Astrocyte of the spinal cord (primary cell): ENCODE measurements at regions not wholly inside any gene's neighbourhood (a gene's known extent, or its start where the extent isn't known, plus 50 kb on each side); places are given as distances from the start of the nearest gene placed in this dataset.

Source experiments
- DNase-seq: peaks from one replicate; pipeline ENCODE4 v3.0.0; 2011; ENCODE audit warnings: low read depth, low spot score
- H3K4me3 ChIP-seq: 2 replicates; pipeline ENCODE4 v1.5.1; 2011; ENCODE audit warnings: low read depth, mild to moderate bottlenecking, low read length, moderate library complexity
- in situ Hi-C: cut with HindIII; loops from 2 replicates; pipeline ENCODE4 v1.10.0; 2017; ENCODE audit warnings: low sequenced_read_pairs
- TF ChIP-seq, protein P1 (sequence below): IDR thresholded peaks from 2 replicates; pipeline ENCODE4 v1.5.1; 2012; ENCODE audit warnings: low read depth, mild to moderate bottlenecking, low read length, inconsistent platforms

DNA sequence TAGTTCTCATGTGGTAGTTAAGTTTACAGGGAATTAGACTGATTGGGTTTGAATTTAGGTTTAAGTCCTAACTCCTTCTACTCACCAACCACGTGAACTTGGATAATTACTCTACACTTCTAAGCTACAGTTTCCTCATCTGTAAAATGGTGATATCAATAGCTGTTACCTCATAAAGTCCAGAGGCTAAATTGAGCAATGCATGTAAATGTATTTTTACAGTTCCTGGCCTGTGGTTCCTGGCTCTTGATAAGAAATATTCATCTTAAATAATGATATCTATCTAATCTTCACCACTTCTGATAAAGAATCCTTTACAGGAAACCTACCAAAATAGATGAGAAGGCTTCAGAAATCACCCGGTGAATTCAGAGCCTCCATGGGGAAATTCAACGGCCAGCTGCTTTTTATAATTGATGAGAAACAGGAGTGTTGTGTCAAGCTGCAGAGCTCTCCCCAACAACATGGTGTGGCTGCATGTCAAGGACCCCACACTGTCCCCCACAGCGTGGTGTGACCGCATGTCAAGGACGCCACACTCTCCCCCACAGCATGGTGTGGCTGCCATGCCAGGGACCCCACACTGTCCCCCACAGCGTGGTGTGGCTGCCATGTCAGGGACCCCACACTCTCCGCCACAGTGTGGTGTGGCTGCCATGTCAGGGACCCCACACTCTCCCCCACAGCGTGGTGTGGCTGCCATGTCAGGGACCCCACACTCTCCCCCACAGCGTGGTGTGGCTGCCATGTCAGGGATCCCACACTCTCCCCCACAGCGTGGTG is 80.8 kb upstream of the PEX5L start:
- no peak overlapping the region for H3K4me3 ChIP-seq
- TF ChIP-seq, protein P1, sequence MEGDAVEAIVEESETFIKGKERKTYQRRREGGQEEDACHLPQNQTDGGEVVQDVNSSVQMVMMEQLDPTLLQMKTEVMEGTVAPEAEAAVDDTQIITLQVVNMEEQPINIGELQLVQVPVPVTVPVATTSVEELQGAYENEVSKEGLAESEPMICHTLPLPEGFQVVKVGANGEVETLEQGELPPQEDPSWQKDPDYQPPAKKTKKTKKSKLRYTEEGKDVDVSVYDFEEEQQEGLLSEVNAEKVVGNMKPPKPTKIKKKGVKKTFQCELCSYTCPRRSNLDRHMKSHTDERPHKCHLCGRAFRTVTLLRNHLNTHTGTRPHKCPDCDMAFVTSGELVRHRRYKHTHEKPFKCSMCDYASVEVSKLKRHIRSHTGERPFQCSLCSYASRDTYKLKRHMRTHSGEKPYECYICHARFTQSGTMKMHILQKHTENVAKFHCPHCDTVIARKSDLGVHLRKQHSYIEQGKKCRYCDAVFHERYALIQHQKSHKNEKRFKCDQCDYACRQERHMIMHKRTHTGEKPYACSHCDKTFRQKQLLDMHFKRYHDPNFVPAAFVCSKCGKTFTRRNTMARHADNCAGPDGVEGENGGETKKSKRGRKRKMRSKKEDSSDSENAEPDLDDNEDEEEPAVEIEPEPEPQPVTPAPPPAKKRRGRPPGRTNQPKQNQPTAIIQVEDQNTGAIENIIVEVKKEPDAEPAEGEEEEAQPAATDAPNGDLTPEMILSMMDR: no peak
- in situ Hi-C loops: no loop called here
- DNase-seq: no peak

DNA sequence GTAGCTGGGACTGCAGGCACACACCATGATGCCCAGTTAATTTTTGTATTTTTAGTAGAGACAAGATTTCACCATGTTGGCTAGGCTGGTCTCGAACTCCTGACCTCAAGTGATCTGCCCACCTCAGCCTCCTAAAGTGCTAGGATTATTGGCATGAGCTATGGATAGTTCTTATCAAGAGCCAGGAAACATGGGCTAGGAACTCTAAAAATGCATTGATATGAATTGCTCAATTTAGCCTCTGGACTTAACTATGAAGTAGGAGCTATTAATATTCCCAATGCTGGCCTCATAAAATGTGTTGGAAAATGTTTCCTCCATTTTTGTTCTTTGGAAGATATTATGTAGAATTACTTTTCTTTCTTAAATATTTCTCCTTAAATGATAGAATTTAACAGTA is 82.8 kb upstream of the PEX5L start:
- in situ Hi-C loops: no loop called here
- H3K4me3 ChIP-seq: no peak overlapping the region

DNA sequence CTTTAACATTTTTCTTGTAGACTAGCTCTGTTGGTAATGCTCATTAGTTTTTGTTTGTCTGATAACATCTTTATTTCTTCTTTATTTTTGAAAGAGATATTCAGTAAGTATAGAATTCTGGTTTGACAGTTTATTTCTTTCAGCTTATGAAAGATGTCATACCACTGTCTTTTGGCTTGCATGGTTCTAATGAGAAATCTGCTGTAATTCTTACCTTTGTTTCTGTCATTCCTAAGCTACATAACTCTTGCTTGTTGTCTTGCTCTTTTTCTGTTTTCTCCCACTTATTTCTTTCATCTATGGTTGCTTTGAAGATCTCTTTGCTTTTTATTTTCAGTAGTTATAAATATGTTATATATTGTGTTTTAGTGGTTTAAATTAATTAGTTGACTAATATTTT is 87.2 kb upstream of the PEX5L start:
- TF ChIP-seq, protein P1: no peak
- no peak overlapping the region for H3K4me3 ChIP-seq
- DNase-seq: no peak
- in situ Hi-C loops: no loop called here

More for the DNA sequence above, 82.8 kb upstream of the PEX5L start:
- TF ChIP-seq, protein P1: no peak
- no peak for DNase-seq

DNA sequence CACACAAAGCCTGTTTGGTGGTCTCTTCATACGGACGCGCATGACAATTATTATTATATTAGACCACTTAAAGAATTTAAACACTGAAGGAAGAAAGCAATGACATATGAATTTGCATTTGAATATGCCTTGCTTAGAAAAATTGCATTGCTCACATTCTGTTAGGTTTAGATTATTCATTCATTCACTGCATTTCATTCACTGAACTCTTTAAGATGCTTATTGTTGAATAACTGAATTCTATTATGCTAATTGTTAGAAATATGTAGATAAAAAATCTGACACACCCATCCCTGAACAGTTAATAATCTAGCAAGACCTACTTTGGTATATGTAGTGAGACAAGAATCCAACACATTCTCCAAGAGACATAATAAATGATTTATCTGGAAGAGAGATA is 94.4 kb upstream of the PEX5L start:
- no peak overlapping the region for H3K4me3 ChIP-seq
- DNase-seq: no peak
- in situ Hi-C loops: no loop called here
- TF ChIP-seq, protein P1: no peak

DNA sequence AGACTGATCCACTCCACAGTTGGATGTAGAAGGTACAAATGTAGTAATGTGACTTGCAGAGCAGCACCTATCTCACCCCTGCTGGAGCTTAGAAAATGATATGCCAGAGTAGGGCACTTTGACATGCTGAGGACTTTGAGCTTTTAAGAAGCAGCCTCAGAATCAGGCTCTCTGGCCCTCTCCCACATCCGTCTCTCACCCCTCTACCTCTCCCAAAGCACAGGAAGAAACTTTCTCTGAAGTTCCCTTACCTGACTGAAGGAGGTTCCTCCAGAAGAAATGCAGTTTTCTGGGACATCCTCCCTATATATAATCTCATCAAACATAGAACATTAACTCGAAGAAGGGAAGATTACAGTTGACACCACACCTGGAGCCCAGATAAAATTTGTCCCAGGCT is 98.4 kb upstream of the PEX5L start:
- TF ChIP-seq, protein P1: no peak
- no peak for DNase-seq
- no peak overlapping the region for H3K4me3 ChIP-seq
- in situ Hi-C loops: no loop called here

DNA sequence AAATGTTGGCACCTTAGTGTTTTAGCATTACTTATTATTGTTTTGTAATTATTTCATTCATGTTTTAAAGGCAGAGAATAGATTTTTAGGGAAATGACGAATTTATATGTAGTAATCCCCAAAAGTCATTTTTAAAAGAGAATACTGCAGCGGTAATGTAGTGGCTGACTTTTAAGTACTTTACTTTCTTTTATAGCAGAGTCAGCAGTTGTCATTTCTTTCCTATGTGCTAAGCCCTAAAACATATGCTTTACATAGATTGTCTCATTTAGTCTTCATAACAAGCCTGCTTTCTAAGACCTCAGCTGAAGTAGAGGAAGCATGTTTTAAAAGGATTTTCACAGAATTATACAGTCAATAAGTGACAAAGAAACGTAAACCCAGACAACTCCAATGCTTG is 102.1 kb upstream of the PEX5L start:
- in situ Hi-C loops: no loop called here
- no peak overlapping the region for H3K4me3 ChIP-seq
- TF ChIP-seq, protein P1: no peak
- DNase-seq: no peak
